Gastroesophageal sphincter (tissue), 4 donors: ENCODE measurements at regions not wholly inside any gene's neighbourhood (a gene's known extent, or its start where the extent isn't known, plus 50 kb on each side); places are given as distances from the start of the nearest gene placed in this dataset.

Source experiments
- ATAC-seq: fragments of 150-250 bp; one replicate; pipeline ENCODE4 v1.9.1; 2016; ENCODE audit warnings: mild to moderate bottlenecking, moderate library complexity
- H3K27ac ChIP-seq, 4 donors: fragments of 200-600 bp; sonication (generic) in 3 of 4; 1 replicate in 3 of 4; 2 replicates in 1 of 4; pipeline ENCODE4 v1.5.1; 2016 to 2019
- H3K27me3 ChIP-seq: fragments of 200-600 bp; sonication (generic); one replicate; pipeline ENCODE4 v1.5.1; 2019
- H3K36me3 ChIP-seq, 2 donors: fragments of 200-600 bp; sonication (generic); one replicate each; pipeline ENCODE4 v1.5.1; 2019; ENCODE audit warnings: control low read depth in 1 of 2
- H3K4me1 ChIP-seq, 3 donors: fragments of 200-600 bp; sonication (generic); 1 replicate in 2 of 3; 2 replicates in 1 of 3; pipeline ENCODE4 v1.5.1; 2016 to 2019; ENCODE audit warnings: control low read depth in 2 of 3
- H3K4me3 ChIP-seq, 2 donors: fragments of 200-600 bp; sonication (generic); one replicate each; pipeline ENCODE4 v1.5.1; 2019; ENCODE audit warnings: mild to moderate bottlenecking in 1 of 2, moderate library complexity in 1 of 2
- H3K9me3 ChIP-seq, 3 donors: fragments of 200-600 bp; sonication (generic); one replicate each; pipeline ENCODE4 v1.5.1; 2017 to 2019; ENCODE audit warnings: control low read depth in 2 of 3
- CTCF ChIP-seq, 4 experiments: fragments of 200-600 bp in 2 of 4; fragments of 450-650 bp in 2 of 4; sonication (generic) in 1 of 4; IDR thresholded peaks; one replicate each; pipeline ENCODE4 v1.5.1; 2017 to 2019; ENCODE audit warnings: antibody characterized with exemption in 4 of 4, mild to moderate bottlenecking in 2 of 4, moderate library complexity in 2 of 4
- EP300 ChIP-seq: sonication (generic); formaldehyde crosslinking; IDR thresholded peaks from one replicate; pipeline ENCODE4 v1.6.1; 2017; ENCODE audit warnings: antibody characterized with exemption, mild to moderate bottlenecking
- POLR2A ChIP-seq, 2 donors: fragments of 450-650 bp; IDR thresholded peaks; one replicate each; pipeline ENCODE4 v1.6.1; 2017; ENCODE audit warnings: antibody characterized with exemption in 2 of 2, mild to moderate bottlenecking in 2 of 2, moderate library complexity in 1 of 2
- POLR2AphosphoS5 ChIP-seq: sonication (generic); formaldehyde crosslinking; IDR thresholded peaks from one replicate; pipeline ENCODE4 v1.6.1; 2017; ENCODE audit warnings: antibody characterized with exemption
- WGBS, 2 donors: methylation state at CpG; one replicate each; pipeline ENCODE4 v1.1.5; 2018; ENCODE audit warnings: low coverage in 1 of 2; 5-methylcytosine and 5-hydroxymethylcytosine counted together

DNA sequence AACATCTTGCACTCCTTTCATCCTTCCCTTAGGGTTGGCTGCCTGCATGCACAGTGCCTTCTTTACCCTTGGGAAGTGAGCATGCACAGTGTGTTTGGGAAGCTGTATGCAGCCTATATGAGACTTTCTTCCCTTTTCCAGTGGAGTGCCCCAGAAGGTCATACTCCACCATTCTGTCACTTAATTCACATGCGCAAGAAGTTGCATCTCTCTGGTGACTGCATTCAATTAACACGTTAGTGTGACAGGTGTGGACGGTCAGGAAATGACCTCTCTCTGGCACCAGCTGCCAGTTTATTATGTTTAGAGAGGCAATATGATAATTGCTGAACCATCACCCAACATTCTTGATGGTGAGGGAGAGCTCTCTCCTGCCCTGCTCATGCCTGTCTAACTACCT, 770.0 kb downstream of the FLRT2 start:
- TF ChIP-seq EP300 (no peak), POLR2AphosphoS5 (no peak), CTCF (IDR thresholded peaks at IDR 0.05) (no peak), POLR2A (IDR thresholded peaks at IDR 0.05) (no peak)
- 86 to 100% methylated on average over 1 to 3 of the region's 3 CpGs for WGBS, 2 donors
- ATAC-seq = no peak
- no peaks in the 10 kb centered on the region for H3K4me1 ChIP-seq
- no peak overlapping the region for H3K4me3 ChIP-seq
- H3K36me3 ChIP-seq = no peaks in the 10 kb centered on the region
- no peaks in the 10 kb centered on the region for H3K9me3 ChIP-seq
- H3K27me3 ChIP-seq = no peaks in the 10 kb centered on the region
- no peak overlapping the region for H3K27ac ChIP-seq

DNA sequence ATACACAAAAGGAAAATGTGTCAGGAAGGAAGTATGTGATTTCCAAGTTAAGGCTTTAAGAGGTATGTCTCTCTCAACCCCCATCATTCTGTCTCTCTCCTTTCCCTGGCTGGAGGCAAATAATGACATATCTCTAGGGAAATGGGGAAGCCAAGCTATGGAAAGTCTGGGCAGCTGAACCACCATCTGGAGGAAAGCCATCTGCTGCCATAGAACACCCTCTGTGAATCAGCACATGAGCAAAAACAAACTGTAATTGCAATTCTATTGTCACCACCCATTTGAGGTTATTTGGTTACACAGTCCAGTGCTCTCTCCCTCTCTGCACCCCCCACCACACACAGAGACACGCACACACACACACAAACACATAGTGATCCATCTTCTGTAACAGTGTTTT, 766.2 kb downstream of the FLRT2 start:
- ATAC-seq = no peak
- Histone ChIP-seq H3K27ac (no peak overlapping the region), H3K9me3 (no peaks in the 10 kb centered on the region), H3K4me3 (no peak overlapping the region), H3K4me1 (no peaks in the 10 kb centered on the region), H3K36me3 (no peaks in the 10 kb centered on the region), H3K27me3 (no peaks in the 10 kb centered on the region)
- 40 to 63% methylated on average over 1 of the region's 1 CpG for WGBS, 2 donors
- no peak for TF ChIP-seq CTCF (IDR thresholded peaks at IDR 0.05)
- no peak for TF ChIP-seq EP300
- no peak for TF ChIP-seq POLR2AphosphoS5
- TF ChIP-seq POLR2A (IDR thresholded peaks at IDR 0.05) = no peak

- Histone ChIP-seq H3K36me3 (no peaks in the 10 kb centered on the region), H3K9me3 (no peaks in the 10 kb centered on the region), H3K4me3 (no peak overlapping the region), H3K27ac (no peak overlapping the region), H3K27me3 (no peaks in the 10 kb centered on the region), H3K4me1 (no peaks in the 10 kb centered on the region)
- WGBS, 2 donors = 74 to 91% methylated on average over 2 of the region's 2 CpGs
- no peak for TF ChIP-seq POLR2AphosphoS5
- TF ChIP-seq EP300 = no peak
- no peak for TF ChIP-seq CTCF (IDR thresholded peaks at IDR 0.05)
- no peak for ATAC-seq
Measured at GRCh38 chr14:86288336-86288735, 758.4 kb downstream of the FLRT2 start.

- Histone ChIP-seq H3K36me3 (no peaks in the 10 kb centered on the region), H3K9me3 (peaks cover 0 to 18% (median 0%) of the 10 kb centered on the region in 3 donors), H3K27ac (no peak overlapping the region), H3K4me3 (no peak overlapping the region), H3K27me3 (no peaks in the 10 kb centered on the region), H3K4me1 (no peaks in the 10 kb centered on the region)
- no peak for ATAC-seq
- WGBS, 2 donors = 21 to 78% methylated on average over 1 to 3 of the region's 3 CpGs
- TF ChIP-seq CTCF (IDR thresholded peaks at IDR 0.05) (no peak), POLR2A (IDR thresholded peaks at IDR 0.05) (no peak), POLR2AphosphoS5 (no peak), EP300 (no peak)
Measured at GRCh38 chr14:86279405-86279804, 749.5 kb downstream of the FLRT2 start.

GRCh38 chr14:86257973-86258372, 728.0 kb downstream of the FLRT2 start:
- no peaks in the 10 kb centered on the region for H3K27me3 ChIP-seq
- no peak overlapping the region for H3K27ac ChIP-seq
- ATAC-seq = no peak
- 82 to 83% methylated on average over 2 of the region's 2 CpGs for WGBS, 2 donors
- no peaks in the 10 kb centered on the region for H3K36me3 ChIP-seq
- H3K4me3 ChIP-seq = no peak overlapping the region
- TF ChIP-seq CTCF (IDR thresholded peaks at IDR 0.05) (no peak), EP300 (no peak), POLR2AphosphoS5 (no peak), POLR2A (IDR thresholded peaks at IDR 0.05) (no peak)
- no peaks in the 10 kb centered on the region for H3K9me3 ChIP-seq
- no peaks in the 10 kb centered on the region for H3K4me1 ChIP-seq
